Calu3 (cell line): ENCODE measurements at regions not wholly inside any gene's neighbourhood (a gene's known extent, or its start where the extent isn't known, plus 50 kb on each side); places are given as distances from the start of the nearest gene placed in this dataset.

Experiments
- BruUV-seq: library from RNA; stranded (reverse); fragments of 400-500 nt; replicated peaks from 2 replicates; lab custom pipeline; 2021; lab: Mats Ljungman, UMichigan
- CTCF ChIA-PET: fragments of 300-600 bp; sonication (Branson Sonifier 250); formaldehyde crosslinking; loops from one replicate; lab custom pipeline; 2022; ENCODE audit warnings: antibody characterized with exemption; lab: Charles Lee
- DNase-seq: peaks from one replicate; pipeline ENCODE4 v3.0.0; 2022
- H3K27ac Mint-ChIP-seq: one replicate; pipeline ENCODE4 v1.8.0; 2022; ENCODE audit warnings: mixed read lengths; ENCODE audit not compliant: unreplicated experiment
- H3K27me3 Mint-ChIP-seq: one replicate; pipeline ENCODE4 v1.8.0; 2022; ENCODE audit warnings: mixed read lengths; ENCODE audit not compliant: unreplicated experiment
- H3K36me3 Mint-ChIP-seq: one replicate; pipeline ENCODE4 v1.8.0; 2022; ENCODE audit warnings: mild to moderate bottlenecking, moderate library complexity, mixed read lengths; ENCODE audit not compliant: insufficient read depth, unreplicated experiment
- H3K4me1 Mint-ChIP-seq: one replicate; pipeline ENCODE4 v1.8.0; 2022; ENCODE audit warnings: mild to moderate bottlenecking, low read depth, mixed read lengths; ENCODE audit not compliant: unreplicated experiment
- H3K4me3 Mint-ChIP-seq: one replicate; pipeline ENCODE4 v1.8.0; 2022; ENCODE audit warnings: mild to moderate bottlenecking, low read depth, moderate library complexity, mixed read lengths; ENCODE audit not compliant: unreplicated experiment
- H3K9me3 Mint-ChIP-seq: one replicate; pipeline ENCODE4 v1.8.0; 2022; ENCODE audit warnings: low read depth, mixed read lengths; ENCODE audit not compliant: unreplicated experiment
- CTCF ChIP-seq: fragments of 200-600 bp; IDR thresholded peaks from one replicate; pipeline ENCODE4 v1.8.0; 2022; ENCODE audit warnings: antibody characterized with exemption; ENCODE audit not compliant: unreplicated experiment
- intact Hi-C: fragments of 100-400 bp; cut with micrococcal nuclease; formaldehyde crosslinking; loops from one replicate; pipeline ENCODE4 v1.10.0; 2022; ENCODE audit not compliant: unreplicated experiment

GRCh38 chr5:155941340-155941739 is 385.6 kb upstream of the SGCD start:
- Mint-ChIP-seq H3K4me1 (no peaks in the 10 kb centered on the region), H3K9me3 (no peaks in the 10 kb centered on the region), H3K27ac (no peak overlapping the region), H3K4me3 (no peak overlapping the region), H3K27me3 (peaks cover 15% of the 10 kb centered on the region), H3K36me3 (no peaks in the 10 kb centered on the region)
- CTCF ChIA-PET = no interaction called here
- DNase-seq = no peak
- intact Hi-C loops = loop anchor here (10.0 kb wide), 1 partner anchor 713 kb away; no protein-coding TSS in a partner anchor
- no peak for TF ChIP-seq CTCF
- BruUV-seq = no TSS peak

GRCh38 chr5:155943516-155944407 is 383.2 kb upstream of the SGCD start:
- CTCF ChIA-PET = interaction anchor here (1.0 to 1.5 kb wide), 2 partner anchors 881 to 1188 kb away, joined by 4 to 7 read pairs; no protein-coding TSS in a partner anchor
- peak; percentile 39 for DNase-seq
- TF ChIP-seq CTCF = peak; percentile 45
- no peaks in the 10 kb centered on the region for H3K36me3 Mint-ChIP-seq
- H3K27ac Mint-ChIP-seq = no peak overlapping the region
- BruUV-seq = no TSS peak
- H3K27me3 Mint-ChIP-seq = peaks cover 16% of the 10 kb centered on the region
- intact Hi-C loops = loop anchor here (2.0 to 10.0 kb wide), 3 partner anchors 711 to 1189 kb away; no protein-coding TSS in a partner anchor
- H3K4me3 Mint-ChIP-seq = no peak overlapping the region
- no peaks in the 10 kb centered on the region for H3K9me3 Mint-ChIP-seq
- H3K4me1 Mint-ChIP-seq = no peaks in the 10 kb centered on the region

GRCh38 chr5:155947394-155948062 is 379.4 kb upstream of the SGCD start:
- no TSS peak for BruUV-seq
- CTCF ChIA-PET = no interaction called here

More at GRCh38 chr5:155947394-155948062, 379.4 kb upstream of the SGCD start:
- peaks cover 16% of the 10 kb centered on the region for H3K27me3 Mint-ChIP-seq
- DNase-seq = no peak
- no peak for TF ChIP-seq CTCF
- H3K4me3 Mint-ChIP-seq = no peak overlapping the region
- H3K4me1 Mint-ChIP-seq = no peaks in the 10 kb centered on the region
- intact Hi-C loops = loop anchor here (10.0 kb wide), 1 partner anchor 707 kb away; no protein-coding TSS in a partner anchor
- H3K27ac Mint-ChIP-seq = no peak overlapping the region
- no peaks in the 10 kb centered on the region for H3K9me3 Mint-ChIP-seq
- no peaks in the 10 kb centered on the region for H3K36me3 Mint-ChIP-seq
